ENCODE measurements at regions not wholly inside any gene's neighbourhood (a gene's known extent, or its start where the extent isn't known, plus 50 kb on each side); places are given as distances from the start of the nearest gene placed in this dataset.

DNA sequence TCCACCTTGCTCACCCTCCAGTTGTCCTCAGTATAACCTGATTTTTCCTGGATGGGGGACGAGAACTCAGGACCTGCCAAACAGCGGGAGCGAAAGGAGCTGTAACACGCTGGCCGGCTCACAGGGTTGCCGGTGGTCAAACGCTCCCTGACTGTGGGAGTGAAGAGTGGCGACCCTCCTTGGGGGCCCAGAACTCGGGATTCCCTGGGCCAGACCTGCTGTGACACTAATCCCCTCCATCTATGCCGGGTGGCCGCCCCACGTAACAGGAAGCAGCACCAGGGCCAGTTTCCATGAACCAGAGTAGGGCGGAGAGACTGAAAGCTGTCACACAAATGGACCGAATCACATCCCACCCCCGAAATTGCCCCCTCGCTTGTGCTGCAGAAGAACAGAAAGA lies 1809.2 kb upstream of the ACO1 start:
- H3K4me3 ChIP-seq = no peak overlapping the region
- H3K36me3 ChIP-seq = no peaks in the 10 kb centered on the region
- WGBS = 94% methylated on average over 16 of the region's 16 CpGs
- H3K9me3 ChIP-seq = no peaks in the 10 kb centered on the region
- no peak for DNase-seq (ENCODE audit: low spot score)
- TF ChIP-seq, protein P1, sequence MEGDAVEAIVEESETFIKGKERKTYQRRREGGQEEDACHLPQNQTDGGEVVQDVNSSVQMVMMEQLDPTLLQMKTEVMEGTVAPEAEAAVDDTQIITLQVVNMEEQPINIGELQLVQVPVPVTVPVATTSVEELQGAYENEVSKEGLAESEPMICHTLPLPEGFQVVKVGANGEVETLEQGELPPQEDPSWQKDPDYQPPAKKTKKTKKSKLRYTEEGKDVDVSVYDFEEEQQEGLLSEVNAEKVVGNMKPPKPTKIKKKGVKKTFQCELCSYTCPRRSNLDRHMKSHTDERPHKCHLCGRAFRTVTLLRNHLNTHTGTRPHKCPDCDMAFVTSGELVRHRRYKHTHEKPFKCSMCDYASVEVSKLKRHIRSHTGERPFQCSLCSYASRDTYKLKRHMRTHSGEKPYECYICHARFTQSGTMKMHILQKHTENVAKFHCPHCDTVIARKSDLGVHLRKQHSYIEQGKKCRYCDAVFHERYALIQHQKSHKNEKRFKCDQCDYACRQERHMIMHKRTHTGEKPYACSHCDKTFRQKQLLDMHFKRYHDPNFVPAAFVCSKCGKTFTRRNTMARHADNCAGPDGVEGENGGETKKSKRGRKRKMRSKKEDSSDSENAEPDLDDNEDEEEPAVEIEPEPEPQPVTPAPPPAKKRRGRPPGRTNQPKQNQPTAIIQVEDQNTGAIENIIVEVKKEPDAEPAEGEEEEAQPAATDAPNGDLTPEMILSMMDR (IDR thresholded peaks at IDR 0.05) = no peak
- TF ChIP-seq POLR2AphosphoS5 (IDR thresholded peaks at IDR 0.05) = no peak
- no peak overlapping the region for H3K27ac ChIP-seq
- H3K4me1 ChIP-seq (replicated peaks) = no peaks in the 10 kb centered on the region
- no peaks in the 10 kb centered on the region for H3K27me3 ChIP-seq (replicated peaks; ENCODE audit: insufficient read depth)
- intact Hi-C loops (cut with DNase I) = no loop called here

DNA sequence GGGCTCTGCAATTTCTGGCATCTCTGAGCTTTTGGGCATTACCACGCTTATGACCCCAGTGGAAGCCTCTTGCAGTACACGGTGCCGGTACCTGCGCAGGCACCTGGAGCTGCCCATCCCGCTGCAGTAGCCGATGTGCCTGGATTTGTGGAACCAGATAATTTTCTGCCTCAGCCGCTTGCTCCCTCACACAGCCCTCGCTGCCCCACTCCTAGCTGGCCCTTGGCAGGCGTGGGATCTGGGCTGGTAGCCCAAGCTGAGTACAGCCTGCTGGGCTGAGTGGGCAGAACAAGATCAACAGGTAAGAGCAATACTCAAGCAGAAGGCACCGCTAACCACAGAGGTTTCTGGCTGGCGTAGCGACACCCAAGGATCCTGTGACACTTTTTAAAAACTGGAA lies 1808.8 kb upstream of the ACO1 start:
- Histone ChIP-seq H3K36me3 (no peaks in the 10 kb centered on the region), H3K9me3 (no peaks in the 10 kb centered on the region), H3K27ac (no peak overlapping the region), H3K4me3 (no peak overlapping the region), H3K4me1 (replicated peaks) (no peaks in the 10 kb centered on the region), H3K27me3 (replicated peaks; ENCODE audit: insufficient read depth) (no peaks in the 10 kb centered on the region)
- WGBS = 96% methylated on average over 12 of the region's 12 CpGs
- intact Hi-C loops (cut with DNase I) = no loop called here
- no peak for TF ChIP-seq POLR2AphosphoS5 (IDR thresholded peaks at IDR 0.05)
- TF ChIP-seq, protein P1 (IDR thresholded peaks at IDR 0.05) = no peak
- TF ChIP-seq POLR2A (IDR thresholded peaks at IDR 0.05) = no peak
- DNase-seq (ENCODE audit: low spot score) = no peak

DNA sequence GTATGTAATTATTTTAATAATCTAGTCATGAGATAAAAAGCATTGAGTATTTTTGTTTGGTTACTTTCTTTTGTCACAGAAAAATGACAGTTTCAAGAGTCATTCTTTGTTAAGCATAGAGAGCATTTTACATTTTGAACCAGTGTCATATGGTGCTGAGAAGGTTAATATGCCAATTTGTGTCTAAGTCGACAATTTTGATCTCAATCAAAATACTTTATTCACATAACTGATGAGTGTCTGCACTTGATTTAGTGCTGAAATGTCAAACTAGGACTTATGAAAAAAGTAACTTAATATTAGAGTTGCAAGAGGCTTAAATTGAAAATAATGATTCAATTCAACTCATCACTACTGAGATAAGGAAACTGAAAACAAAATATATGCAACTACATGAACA lies 1804.6 kb upstream of the ACO1 start:
- Histone ChIP-seq H3K36me3 (no peaks in the 10 kb centered on the region), H3K27ac (no peak overlapping the region), H3K4me3 (no peak overlapping the region), H3K9me3 (no peaks in the 10 kb centered on the region), H3K4me1 (replicated peaks) (no peaks in the 10 kb centered on the region), H3K27me3 (replicated peaks; ENCODE audit: insufficient read depth) (no peaks in the 10 kb centered on the region)
- TF ChIP-seq POLR2AphosphoS5 (IDR thresholded peaks at IDR 0.05) (no peak), POLR2A (IDR thresholded peaks at IDR 0.05) (no peak)
- TF ChIP-seq, protein P1 (IDR thresholded peaks at IDR 0.05) = no peak
- intact Hi-C loops (cut with DNase I) = no loop called here
- DNase-seq (ENCODE audit: low spot score) = no peak
- 89% methylated on average over 1 of the region's 1 CpG for WGBS

DNA sequence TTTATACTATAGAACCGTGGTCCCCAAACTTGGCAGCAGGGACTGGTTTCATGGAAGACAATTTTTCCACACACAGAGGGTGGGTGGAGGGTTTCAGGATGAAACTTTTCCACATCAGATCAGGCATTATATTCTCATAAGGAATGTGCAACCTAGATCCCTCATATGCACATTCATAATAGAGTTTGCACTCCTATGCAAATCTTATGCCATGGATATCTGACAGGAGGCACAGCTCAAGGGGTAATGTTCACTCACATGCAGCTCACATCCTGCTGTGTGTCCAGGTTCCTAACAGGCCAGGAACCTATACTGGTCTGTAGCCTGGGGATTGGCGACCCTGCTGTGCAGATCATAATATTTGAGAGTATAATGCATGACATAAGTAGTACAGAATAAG lies 1802.2 kb upstream of the ACO1 start:
- Histone ChIP-seq H3K27me3 (replicated peaks; ENCODE audit: insufficient read depth) (no peaks in the 10 kb centered on the region), H3K36me3 (no peaks in the 10 kb centered on the region), H3K4me3 (no peak overlapping the region), H3K9me3 (no peaks in the 10 kb centered on the region), H3K27ac (no peak overlapping the region), H3K4me1 (replicated peaks) (no peaks in the 10 kb centered on the region)
- 82% methylated on average over 2 of the region's 2 CpGs for WGBS
- no peak for TF ChIP-seq POLR2AphosphoS5 (IDR thresholded peaks at IDR 0.05)
- no peak for TF ChIP-seq POLR2A (IDR thresholded peaks at IDR 0.05)
- TF ChIP-seq, protein P1 (IDR thresholded peaks at IDR 0.05) = no peak
- intact Hi-C loops (cut with DNase I) = no loop called here
- DNase-seq (ENCODE audit: low spot score) = no peak

DNA sequence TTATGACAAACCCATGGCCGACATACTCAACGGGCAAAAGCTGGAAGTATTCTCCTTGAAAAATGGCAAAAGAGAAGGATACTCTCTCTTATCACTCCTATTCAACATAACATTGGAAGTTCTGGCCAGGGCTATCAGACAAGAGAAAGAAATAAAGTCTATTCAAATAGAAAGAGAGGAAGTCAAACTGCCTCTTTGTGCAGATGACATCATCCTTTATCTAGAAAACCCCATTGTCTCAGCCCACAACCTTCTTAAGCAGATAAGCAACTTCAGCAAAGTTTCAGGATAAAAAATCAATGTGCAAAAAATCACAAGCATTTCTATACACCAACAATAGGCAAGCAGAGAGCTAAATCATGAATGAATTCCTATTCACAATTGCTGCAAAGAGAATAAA lies 1799.9 kb upstream of the ACO1 start:
- Histone ChIP-seq H3K27ac (no peak overlapping the region), H3K9me3 (no peaks in the 10 kb centered on the region), H3K4me1 (replicated peaks) (no peaks in the 10 kb centered on the region), H3K4me3 (no peak overlapping the region), H3K36me3 (no peaks in the 10 kb centered on the region), H3K27me3 (replicated peaks; ENCODE audit: insufficient read depth) (no peaks in the 10 kb centered on the region)
- no peak for TF ChIP-seq POLR2A (IDR thresholded peaks at IDR 0.05)
- TF ChIP-seq POLR2AphosphoS5 (IDR thresholded peaks at IDR 0.05) = no peak
- TF ChIP-seq, protein P1 (IDR thresholded peaks at IDR 0.05) = no peak
- intact Hi-C loops (cut with DNase I) = no loop called here
- WGBS = 62% methylated on average over 2 of the region's 2 CpGs
- DNase-seq (ENCODE audit: low spot score) = no peak

Data from prostate gland (tissue), 2 donors.